Hepatocyte (in vitro differentiated cells): ENCODE measurements at regions not wholly inside any gene's neighbourhood (a gene's known extent, or its start where the extent isn't known, plus 50 kb on each side); places are given as distances from the start of the nearest gene placed in this dataset.

Experiments
- DNase-seq: peaks from one replicate; pipeline ENCODE4 v3.0.0-alpha.2; 2016; ENCODE audit warnings: low spot score
- H2AFZ ChIP-seq: fragments of 200-600 bp; sonication (generic); 2 replicates; pipeline ENCODE4 v1.6.0; 2016; ENCODE audit warnings: antibody characterized with exemption, mild to moderate bottlenecking
- H3K27ac ChIP-seq: fragments of 200-600 bp; sonication (generic); 2 replicates; pipeline ENCODE4 v1.5.1; 2016; ENCODE audit warnings: mild to moderate bottlenecking
- H3K27me3 ChIP-seq: fragments of 200-600 bp; sonication (generic); 2 replicates; pipeline ENCODE4 v1.6.1; 2016
- H3K36me3 ChIP-seq: fragments of 200-600 bp; sonication (generic); replicated peaks from 2 replicates; pipeline ENCODE4 v1.5.1; 2016; ENCODE audit warnings: low read depth; ENCODE audit not compliant: insufficient read depth
- H3K4me1 ChIP-seq: fragments of 200-600 bp; sonication (generic); 2 replicates; pipeline ENCODE4 v1.5.1; 2016; ENCODE audit warnings: mild to moderate bottlenecking, moderate library complexity; ENCODE audit not compliant: insufficient read depth
- H3K4me2 ChIP-seq: fragments of 200-600 bp; sonication (generic); 2 replicates; pipeline ENCODE4 v1.6.0; 2016
- H3K4me3 ChIP-seq: fragments of 200-600 bp; sonication (generic); 2 replicates; pipeline ENCODE4 v1.5.1; 2016; ENCODE audit warnings: mild to moderate bottlenecking
- H3K79me2 ChIP-seq: fragments of 200-600 bp; sonication (generic); 2 replicates; pipeline ENCODE4 v1.6.0; 2017; ENCODE audit warnings: mild to moderate bottlenecking
- H3K9me2 ChIP-seq: fragments of 200-600 bp; sonication (generic); replicated peaks from 2 replicates; pipeline ENCODE4 v1.6.0; 2017; ENCODE audit warnings: mild to moderate bottlenecking; ENCODE audit not compliant: insufficient read depth
- H3K9me3 ChIP-seq: fragments of 200-600 bp; sonication (generic); 2 replicates; pipeline ENCODE4 v1.5.1; 2016; ENCODE audit warnings: low read depth, mild to moderate bottlenecking
- H4K20me1 ChIP-seq: fragments of 200-600 bp; sonication (generic); 2 replicates; pipeline ENCODE4 v1.6.0; 2016; ENCODE audit warnings: mild to moderate bottlenecking; ENCODE audit not compliant: insufficient read depth, poor library complexity, severe bottlenecking
- EZH2 ChIP-seq: fragments of 200-600 bp; sonication (generic); IDR thresholded peaks from 2 replicates; pipeline ENCODE4 v1.6.1; 2016; ENCODE audit warnings: antibody characterized with exemption, mild to moderate bottlenecking, borderline replicate concordance
- EZH2phosphoT487 ChIP-seq: fragments of 200-600 bp; sonication (generic); IDR thresholded peaks from one replicate; pipeline ENCODE4 v1.6.1; 2018; ENCODE audit warnings: antibody characterized with exemption, mild to moderate bottlenecking, low read depth, moderate library complexity; ENCODE audit not compliant: unreplicated experiment, severe bottlenecking
- WGBS: methylation state at CpG from one replicate; pipeline ENCODE4 v1.1.6; 2016; ENCODE audit warnings: low lambda C conversion rate; ENCODE audit errors: missing lambda C conversion rate; 5-methylcytosine and 5-hydroxymethylcytosine counted together
- TF ChIP-seq, protein P1 (sequence below): fragments of 200-600 bp; sonication (generic); IDR thresholded peaks from 2 replicates; pipeline ENCODE4 v1.5.1; 2016; ENCODE audit warnings: antibody characterized with exemption, mild to moderate bottlenecking; ENCODE audit not compliant: poor library complexity

DNA sequence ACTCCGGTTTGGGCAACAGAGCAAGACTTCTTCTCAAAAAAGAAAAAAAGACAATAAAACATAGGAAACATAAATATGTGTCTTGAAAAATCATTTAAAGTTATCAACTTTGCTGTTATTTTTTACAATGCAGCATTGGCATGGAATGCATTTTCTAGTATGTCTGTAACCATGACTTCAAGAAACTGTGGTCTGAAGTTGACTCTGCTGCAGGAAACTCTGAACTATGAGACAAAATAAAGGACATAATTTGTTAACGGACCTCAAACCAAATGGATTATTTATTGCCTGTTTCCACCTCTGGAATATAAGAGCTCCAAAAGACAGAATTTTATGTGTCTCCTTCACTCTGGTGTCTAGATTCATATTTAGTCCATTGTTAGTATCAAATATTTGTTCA, 79.1 kb downstream of the TRIB2 start:
- H2AFZ ChIP-seq: no peak overlapping the region
- H3K9me2 ChIP-seq: no peaks in the 10 kb centered on the region
- no peak overlapping the region for H3K4me2 ChIP-seq
- no peak for TF ChIP-seq EZH2
- TF ChIP-seq EZH2phosphoT487: no peak
- TF ChIP-seq, protein P1, sequence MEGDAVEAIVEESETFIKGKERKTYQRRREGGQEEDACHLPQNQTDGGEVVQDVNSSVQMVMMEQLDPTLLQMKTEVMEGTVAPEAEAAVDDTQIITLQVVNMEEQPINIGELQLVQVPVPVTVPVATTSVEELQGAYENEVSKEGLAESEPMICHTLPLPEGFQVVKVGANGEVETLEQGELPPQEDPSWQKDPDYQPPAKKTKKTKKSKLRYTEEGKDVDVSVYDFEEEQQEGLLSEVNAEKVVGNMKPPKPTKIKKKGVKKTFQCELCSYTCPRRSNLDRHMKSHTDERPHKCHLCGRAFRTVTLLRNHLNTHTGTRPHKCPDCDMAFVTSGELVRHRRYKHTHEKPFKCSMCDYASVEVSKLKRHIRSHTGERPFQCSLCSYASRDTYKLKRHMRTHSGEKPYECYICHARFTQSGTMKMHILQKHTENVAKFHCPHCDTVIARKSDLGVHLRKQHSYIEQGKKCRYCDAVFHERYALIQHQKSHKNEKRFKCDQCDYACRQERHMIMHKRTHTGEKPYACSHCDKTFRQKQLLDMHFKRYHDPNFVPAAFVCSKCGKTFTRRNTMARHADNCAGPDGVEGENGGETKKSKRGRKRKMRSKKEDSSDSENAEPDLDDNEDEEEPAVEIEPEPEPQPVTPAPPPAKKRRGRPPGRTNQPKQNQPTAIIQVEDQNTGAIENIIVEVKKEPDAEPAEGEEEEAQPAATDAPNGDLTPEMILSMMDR: no peak
- H3K4me3 ChIP-seq: no peak overlapping the region
- no peaks in the 10 kb centered on the region for H3K9me3 ChIP-seq
- 45% methylated on average over 2 of the region's 2 CpGs for whole genome bisulfite sequencing
- H4K20me1 ChIP-seq: no peaks in the 10 kb centered on the region
- H3K27ac ChIP-seq: no peak overlapping the region
- H3K36me3 ChIP-seq: no peaks in the 10 kb centered on the region
- H3K27me3 ChIP-seq: no peaks in the 10 kb centered on the region
- H3K4me1 ChIP-seq: no peaks in the 10 kb centered on the region
- DNase-seq: no peak
- no peaks in the 10 kb centered on the region for H3K79me2 ChIP-seq

GRCh38 chr2:12796657-12797056, 79.9 kb downstream of the TRIB2 start:
- no peaks in the 10 kb centered on the region for H3K36me3 ChIP-seq
- no peak for DNase-seq
- TF ChIP-seq, protein P1: no peak
- TF ChIP-seq EZH2phosphoT487: no peak
- TF ChIP-seq EZH2: no peak
- no peak overlapping the region for H3K4me3 ChIP-seq
- no peak overlapping the region for H3K4me2 ChIP-seq
- H3K4me1 ChIP-seq: no peaks in the 10 kb centered on the region
- no peak overlapping the region for H2AFZ ChIP-seq
- H3K9me3 ChIP-seq: no peaks in the 10 kb centered on the region
- H4K20me1 ChIP-seq: no peaks in the 10 kb centered on the region
- H3K79me2 ChIP-seq: no peaks in the 10 kb centered on the region
- 79% methylated on average over 4 of the region's 4 CpGs for WGBS
- no peaks in the 10 kb centered on the region for H3K9me2 ChIP-seq
- H3K27me3 ChIP-seq: no peaks in the 10 kb centered on the region
- no peak overlapping the region for H3K27ac ChIP-seq

- Histone ChIP-seq H3K4me3 (no peak overlapping the region), H3K4me1 (no peaks in the 10 kb centered on the region), H3K27me3 (no peaks in the 10 kb centered on the region), H3K36me3 (no peaks in the 10 kb centered on the region), H2AFZ (no peak overlapping the region), H4K20me1 (no peaks in the 10 kb centered on the region), H3K9me2 (no peaks in the 10 kb centered on the region), H3K79me2 (no peaks in the 10 kb centered on the region), H3K4me2 (no peak overlapping the region), H3K27ac (no peak overlapping the region), H3K9me3 (no peaks in the 10 kb centered on the region)
- 47% methylated on average over 3 of the region's 3 CpGs for WGBS
- no peak for TF ChIP-seq EZH2phosphoT487
- TF ChIP-seq EZH2: no peak
- TF ChIP-seq, protein P1: no peak
- no peak for DNase-seq
Observed at GRCh38 chr2:12797815-12798214, 81.1 kb downstream of the TRIB2 start.

GRCh38 chr2:12803607-12804006, 86.9 kb downstream of the TRIB2 start:
- TF ChIP-seq EZH2: no peak

More at GRCh38 chr2:12803607-12804006, 86.9 kb downstream of the TRIB2 start:
- Histone ChIP-seq H2AFZ (no peak overlapping the region), H3K27ac (no peak overlapping the region), H3K79me2 (no peaks in the 10 kb centered on the region), H3K9me2 (no peaks in the 10 kb centered on the region), H3K9me3 (no peaks in the 10 kb centered on the region), H3K36me3 (no peaks in the 10 kb centered on the region), H4K20me1 (no peaks in the 10 kb centered on the region), H3K4me1 (no peaks in the 10 kb centered on the region), H3K4me3 (no peak overlapping the region), H3K27me3 (no peaks in the 10 kb centered on the region), H3K4me2 (no peak overlapping the region)
- no peak for DNase-seq
